Osteoblast (primary cell): ENCODE measurements at regions not wholly inside any gene's neighbourhood (a gene's known extent, or its start where the extent isn't known, plus 50 kb on each side); places are given as distances from the start of the nearest gene placed in this dataset.

Experiments used
- DNase-seq: peaks from one replicate; pipeline ENCODE4 v3.0.0; 2011; ENCODE audit warnings: low spot score, mixed read lengths; ENCODE audit not compliant: insufficient read length; ENCODE audit errors: missing footprints
- H2AFZ ChIP-seq: 2 replicates; pipeline ENCODE4 v1.6.0; 2011; ENCODE audit warnings: mild to moderate bottlenecking, low read length
- H3K27ac ChIP-seq: 2 replicates; pipeline ENCODE4 v1.5.1; 2011; ENCODE audit warnings: mild to moderate bottlenecking, low read depth, low read length, moderate library complexity
- H3K27me3 ChIP-seq: 2 replicates; pipeline ENCODE4 v1.6.0; 2012; ENCODE audit warnings: mild to moderate bottlenecking, control low read depth, inconsistent platforms, low read length, moderate library complexity; ENCODE audit not compliant: insufficient read depth
- H3K36me3 ChIP-seq: 2 replicates; pipeline ENCODE4 v1.5.1; 2011; ENCODE audit warnings: mild to moderate bottlenecking, low read length, control low read depth, moderate library complexity; ENCODE audit not compliant: insufficient read depth
- H3K4me1 ChIP-seq: 2 replicates; pipeline ENCODE4 v1.5.1; 2011; ENCODE audit warnings: mild to moderate bottlenecking, low read length, control low read depth, moderate library complexity; ENCODE audit not compliant: insufficient read depth
- H3K4me2 ChIP-seq: 2 replicates; pipeline ENCODE4 v1.6.0; 2011; ENCODE audit warnings: mild to moderate bottlenecking, low read length; ENCODE audit not compliant: insufficient read depth
- H3K4me3 ChIP-seq: fragments of 200-600 bp; sonication (generic); 3 replicates; pipeline ENCODE4 v1.5.1; 2012; ENCODE audit warnings: mild to moderate bottlenecking, low read length, inconsistent platforms; ENCODE audit not compliant: insufficient read depth
- H3K79me2 ChIP-seq: 2 replicates; pipeline ENCODE4 v1.6.0; 2012; ENCODE audit warnings: mild to moderate bottlenecking, low read length, control low read depth, inconsistent platforms; ENCODE audit not compliant: insufficient read depth
- H3K9me3 ChIP-seq: 2 replicates; pipeline ENCODE4 v1.5.1; 2011; ENCODE audit warnings: low read depth, low read length, control low read depth
- H4K20me1 ChIP-seq: 2 replicates; pipeline ENCODE4 v1.6.0; 2012; ENCODE audit warnings: mild to moderate bottlenecking, low read length, control low read depth; ENCODE audit not compliant: insufficient read depth
- CTCF ChIP-seq: IDR thresholded peaks from 2 replicates; pipeline ENCODE4 v1.5.1; 2011; ENCODE audit warnings: mild to moderate bottlenecking, low read depth, low read length, moderate library complexity; ENCODE audit errors: extremely low read depth

- H3K4me3 ChIP-seq: no peak overlapping the region
- H3K9me3 ChIP-seq: no peaks in the 10 kb centered on the region
- no peak overlapping the region for H3K4me2 ChIP-seq
- H3K27ac ChIP-seq: no peak overlapping the region
- no peaks in the 10 kb centered on the region for H4K20me1 ChIP-seq
- H3K27me3 ChIP-seq: peaks cover 4% of the 10 kb centered on the region
- peaks cover 8% of the 10 kb centered on the region for H3K4me1 ChIP-seq
- no peaks in the 10 kb centered on the region for H3K79me2 ChIP-seq
- no peak for TF ChIP-seq CTCF
- DNase-seq: no peak
- no peak overlapping the region for H2AFZ ChIP-seq
- H3K36me3 ChIP-seq: no peaks in the 10 kb centered on the region
These were observed 98.8 kb downstream of the CTAGE1 start for GRCh38 chr18:22318745-22319407.

- no peaks in the 10 kb centered on the region for H3K79me2 ChIP-seq
- no peaks in the 10 kb centered on the region for H3K9me3 ChIP-seq
- H3K27ac ChIP-seq: peak overlapping the region; percentile 94
- H2AFZ ChIP-seq: peak overlapping the region; percentile 14
- no peaks in the 10 kb centered on the region for H3K36me3 ChIP-seq
- H3K4me1 ChIP-seq: peaks cover 36% of the 10 kb centered on the region
- no peak for DNase-seq
- H3K4me3 ChIP-seq: peak overlapping the region; percentile 32
- H3K27me3 ChIP-seq: no peaks in the 10 kb centered on the region
- no peaks in the 10 kb centered on the region for H4K20me1 ChIP-seq
- peak overlapping the region; percentile 70 for H3K4me2 ChIP-seq
- no peak for TF ChIP-seq CTCF
These were observed 103.3 kb downstream of the CTAGE1 start for GRCh38 chr18:22314420-22314819.

GRCh38 chr18:22314001-22314400, 103.7 kb downstream of the CTAGE1 start:
- TF ChIP-seq CTCF: no peak
- H3K27ac ChIP-seq: peak overlapping the region; percentile 94
- no peaks in the 10 kb centered on the region for H4K20me1 ChIP-seq
- no peaks in the 10 kb centered on the region for H3K79me2 ChIP-seq
- H3K27me3 ChIP-seq: no peaks in the 10 kb centered on the region
- H3K4me2 ChIP-seq: peak overlapping the region; percentile 70
- peaks cover 38% of the 10 kb centered on the region for H3K4me1 ChIP-seq
- DNase-seq: no peak
- H3K36me3 ChIP-seq: no peaks in the 10 kb centered on the region
- peak overlapping the region; percentile 32 for H3K4me3 ChIP-seq
- H2AFZ ChIP-seq: peak overlapping the region; percentile 14
- no peaks in the 10 kb centered on the region for H3K9me3 ChIP-seq

- Histone ChIP-seq H3K79me2 (no peaks in the 10 kb centered on the region), H3K4me3 (no peak overlapping the region), H3K36me3 (no peaks in the 10 kb centered on the region), H3K27me3 (no peaks in the 10 kb centered on the region), H3K27ac (peak overlapping the region; percentile 26), H4K20me1 (no peaks in the 10 kb centered on the region), H3K9me3 (no peaks in the 10 kb centered on the region), H3K4me2 (no peak overlapping the region), H2AFZ (no peak overlapping the region), H3K4me1 (peaks cover 41% of the 10 kb centered on the region)
- DNase-seq: no peak
- TF ChIP-seq CTCF: no peak
These were observed 106.4 kb downstream of the CTAGE1 start for GRCh38 chr18:22311301-22311700.
